Caki2 (cell line): ENCODE measurements at regions not wholly inside any gene's neighbourhood (a gene's known extent, or its start where the extent isn't known, plus 50 kb on each side); places are given as distances from the start of the nearest gene placed in this dataset.

Experiments used
- DNase-seq: peaks from one replicate; pipeline ENCODE4 v3.0.0-alpha.2; 2015; ENCODE audit warnings: low read depth
- in situ Hi-C: cut with HindIII; loops from 2 replicates; pipeline ENCODE4 v1.10.0; 2016; ENCODE audit warnings: low sequenced_read_pairs, low pct_unique_long_range_greater_than_20kb, mixed read lengths

DNA sequence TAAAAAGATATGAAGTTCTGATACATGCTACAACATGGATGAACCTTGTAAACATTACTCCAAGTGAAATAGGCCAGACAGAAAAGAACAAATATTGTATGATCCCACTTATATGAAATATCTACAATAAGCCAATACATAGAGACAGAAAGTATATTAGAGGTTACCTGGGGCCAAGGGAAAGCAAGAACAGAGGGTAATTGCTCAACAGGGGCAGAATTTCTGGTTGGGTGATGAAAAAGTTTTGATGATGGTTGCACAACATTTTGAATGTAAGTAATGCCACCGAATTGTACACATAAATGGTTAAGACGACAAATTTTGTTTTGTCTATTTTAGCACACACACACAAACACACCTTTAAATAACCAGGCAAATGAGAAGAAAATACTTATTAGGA lies 268.4 kb downstream of the FOXO1 start:
- no peak for DNase-seq
- in situ Hi-C loops: no loop called here

- DNase-seq: no peak
- in situ Hi-C loops: no loop called here
Measured at GRCh38 chr13:40399756-40400155, 266.7 kb downstream of the FOXO1 start.

GRCh38 chr13:40401911-40402776 lies 264.3 kb downstream of the FOXO1 start:
- in situ Hi-C loops: no loop called here
- DNase-seq: peak; percentile 89

DNA sequence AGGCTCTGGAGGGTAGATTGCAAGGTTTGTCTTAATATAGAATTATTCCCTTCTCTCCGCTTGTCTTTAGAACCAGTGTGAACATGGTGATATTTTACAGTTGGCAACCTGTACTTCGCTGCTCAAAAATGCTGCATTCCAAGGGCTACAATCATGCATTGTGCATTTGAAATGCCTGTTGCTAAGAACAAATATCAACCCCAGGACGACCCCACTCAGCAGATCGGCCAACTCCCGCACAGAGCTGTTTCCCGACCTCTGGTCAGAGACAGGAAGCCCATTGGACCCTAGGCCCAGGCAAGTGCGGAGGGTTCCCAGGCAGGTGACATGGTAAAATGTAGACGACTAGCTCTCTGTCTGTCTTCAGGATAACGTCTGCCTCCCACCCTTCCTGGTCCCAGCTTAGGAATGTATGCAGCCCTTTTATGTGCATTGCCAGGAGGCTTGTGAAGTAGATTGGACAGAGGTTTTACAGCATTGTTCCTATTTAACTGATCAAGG lies 263.5 kb downstream of the FOXO1 start:
- in situ Hi-C loops: no loop called here
- DNase-seq: peak; percentile 8

DNA sequence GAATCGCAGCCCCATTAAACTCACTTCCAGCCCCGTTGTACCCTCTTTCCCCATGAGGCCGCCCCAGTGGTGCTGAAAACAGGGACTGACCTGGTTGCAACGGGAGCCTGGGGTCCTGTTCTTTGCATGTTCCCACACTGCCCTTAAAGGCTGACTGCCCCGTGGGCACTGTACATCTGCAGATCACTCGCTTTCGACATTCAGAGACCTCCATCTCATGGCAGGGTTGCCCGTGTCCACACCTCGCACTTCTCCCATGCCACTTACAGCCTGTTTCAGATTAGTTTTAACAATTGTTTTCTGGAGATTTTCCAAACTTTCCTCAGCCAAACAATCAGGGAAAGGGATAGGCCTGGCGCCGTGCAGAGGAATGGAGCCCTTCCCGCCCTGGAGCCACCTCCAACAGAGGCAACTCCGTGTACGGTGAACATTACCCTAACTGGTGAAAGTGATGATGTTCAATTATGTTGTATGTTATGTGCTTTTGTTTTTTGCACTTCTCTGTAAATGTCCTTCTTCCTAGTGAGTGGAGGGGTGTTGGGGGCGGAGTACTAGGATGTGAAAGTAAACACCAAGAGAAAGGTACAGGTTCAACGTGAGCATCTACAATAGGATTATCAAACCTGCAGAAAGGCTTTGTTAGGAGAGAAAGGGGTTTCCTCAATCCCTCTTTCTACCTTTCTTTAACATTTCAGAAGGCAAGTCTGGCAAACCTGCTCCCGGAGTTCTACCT lies 262.8 kb downstream of the FOXO1 start:
- in situ Hi-C loops: no loop called here
- DNase-seq: no peak

GRCh38 chr13:40404407-40404806 lies 262.0 kb downstream of the FOXO1 start:
- in situ Hi-C loops: no loop called here
- no peak for DNase-seq

DNA sequence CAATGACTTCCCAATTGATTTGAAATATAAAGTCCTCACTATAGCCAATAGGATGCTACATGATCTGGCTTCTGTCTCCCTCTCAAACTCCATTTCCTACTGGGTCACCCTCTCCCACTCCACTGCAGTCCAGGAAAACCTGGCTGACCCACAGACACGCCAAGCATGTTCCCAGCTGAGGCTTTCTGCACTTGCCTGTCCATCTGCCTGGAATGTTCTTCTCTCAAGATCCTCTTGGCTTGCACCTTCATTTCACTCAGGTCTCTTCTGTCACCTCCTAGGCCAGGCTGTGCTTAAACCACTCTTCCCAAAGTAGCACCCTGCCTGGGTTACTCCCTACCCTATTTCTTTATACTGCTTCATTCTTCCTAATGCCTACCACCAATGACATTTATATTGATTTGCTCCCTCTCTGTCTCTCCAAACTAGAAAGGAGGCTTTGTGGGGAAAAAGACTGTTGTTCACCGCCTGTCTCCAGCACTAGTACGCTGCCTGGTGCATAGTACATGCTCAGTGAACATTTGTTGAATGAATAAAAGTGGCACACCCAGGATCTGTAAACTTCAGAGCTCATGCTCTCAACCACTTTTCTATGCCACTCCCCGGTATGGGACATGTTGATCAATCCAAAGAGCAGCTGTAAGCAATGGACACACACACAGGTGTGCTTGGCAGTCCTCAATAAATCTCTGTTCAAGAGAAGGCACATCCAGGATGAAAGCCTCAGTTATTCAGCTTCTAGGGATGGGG lies 261.3 kb downstream of the FOXO1 start:
- in situ Hi-C loops: no loop called here
- DNase-seq: no peak

DNA sequence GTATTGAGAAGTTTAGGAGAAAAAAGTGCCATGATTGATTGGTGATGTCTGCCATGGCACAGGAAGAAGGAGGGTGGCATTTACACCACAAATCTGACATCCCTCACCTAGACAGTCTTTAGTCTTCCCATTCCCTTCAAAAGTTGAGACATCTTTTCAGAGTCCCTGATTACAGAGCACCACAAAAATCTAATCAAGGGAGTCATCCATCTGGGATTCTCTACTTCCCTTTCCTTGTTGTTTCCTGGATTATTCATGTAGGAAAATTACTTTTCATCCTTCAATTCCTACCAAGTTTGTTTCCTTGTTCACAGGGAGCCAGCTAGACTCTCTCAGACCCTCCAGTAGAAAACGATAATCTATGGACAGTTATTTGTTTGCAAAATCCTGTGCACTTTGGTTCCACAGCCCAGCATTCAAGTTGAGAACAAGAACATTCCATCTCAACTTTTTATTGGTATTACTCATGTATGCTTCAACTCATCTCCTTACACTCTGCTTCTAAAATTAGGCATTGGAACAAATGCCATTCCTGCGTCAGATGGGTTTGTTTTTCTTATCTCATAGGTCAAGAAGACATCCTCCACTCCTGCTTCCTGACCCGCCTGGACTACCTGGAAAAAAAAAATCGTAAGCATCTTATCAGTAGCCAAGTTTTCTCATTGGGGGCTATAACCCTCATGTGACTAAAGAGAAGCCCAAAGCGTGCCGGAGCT lies 259.9 kb downstream of the FOXO1 start:
- no peak for DNase-seq
- in situ Hi-C loops: no loop called here

DNA sequence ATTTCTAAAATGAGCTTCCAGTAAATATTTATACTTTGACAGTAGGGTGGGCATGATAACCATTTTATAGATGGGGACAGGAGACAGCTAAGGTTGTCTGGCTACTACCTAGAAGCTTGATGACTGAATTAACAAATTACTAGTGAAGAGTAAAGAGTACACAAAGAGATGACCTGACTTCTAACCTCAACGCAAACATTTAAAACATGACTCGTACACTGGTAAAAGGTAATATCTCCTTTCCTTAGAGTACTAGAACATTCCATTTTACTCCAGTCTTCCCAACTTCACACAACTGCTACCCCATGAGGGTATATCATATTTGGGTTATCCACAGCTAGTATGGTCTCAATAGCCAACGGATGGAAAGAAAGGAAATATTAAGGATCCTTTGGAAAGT lies 258.9 kb downstream of the FOXO1 start:
- no peak for DNase-seq
- in situ Hi-C loops: no loop called here

GRCh38 chr13:40408602-40409001 lies 257.8 kb downstream of the FOXO1 start:
- DNase-seq: no peak
- in situ Hi-C loops: no loop called here

GRCh38 chr13:40409278-40409677 lies 257.2 kb downstream of the FOXO1 start:
- DNase-seq: no peak
- in situ Hi-C loops: no loop called here

GRCh38 chr13:40410315-40410714 lies 256.1 kb downstream of the FOXO1 start:
- in situ Hi-C loops: no loop called here
- DNase-seq: no peak

DNA sequence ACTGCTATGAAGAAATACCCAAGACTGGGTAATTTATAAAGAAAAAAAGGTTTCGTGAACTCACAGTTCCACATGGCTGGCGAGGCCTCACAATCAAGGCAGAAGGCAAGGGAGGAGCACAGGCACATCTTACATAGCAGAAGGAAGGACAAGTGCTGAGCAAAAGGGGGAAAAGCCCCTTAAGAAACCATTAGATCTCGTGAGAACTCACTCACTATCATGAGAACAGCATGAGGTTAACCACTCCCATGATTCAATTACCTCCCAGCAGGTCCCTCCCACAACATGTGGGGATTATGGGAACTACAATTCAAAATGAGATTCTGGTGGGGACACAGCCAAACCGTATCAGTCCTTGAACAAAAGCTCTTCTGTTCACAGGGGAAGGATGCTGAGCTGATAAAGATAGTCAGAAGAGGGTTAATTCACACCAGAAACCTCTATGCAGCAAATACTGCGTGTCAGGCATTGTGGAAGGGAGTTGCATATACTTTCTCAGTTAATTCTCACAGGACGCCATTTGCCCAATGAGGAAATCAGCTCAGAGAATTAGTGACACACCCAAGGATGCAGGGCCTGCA lies 246.2 kb downstream of the FOXO1 start:
- DNase-seq: no peak
- in situ Hi-C loops: no loop called here

DNA sequence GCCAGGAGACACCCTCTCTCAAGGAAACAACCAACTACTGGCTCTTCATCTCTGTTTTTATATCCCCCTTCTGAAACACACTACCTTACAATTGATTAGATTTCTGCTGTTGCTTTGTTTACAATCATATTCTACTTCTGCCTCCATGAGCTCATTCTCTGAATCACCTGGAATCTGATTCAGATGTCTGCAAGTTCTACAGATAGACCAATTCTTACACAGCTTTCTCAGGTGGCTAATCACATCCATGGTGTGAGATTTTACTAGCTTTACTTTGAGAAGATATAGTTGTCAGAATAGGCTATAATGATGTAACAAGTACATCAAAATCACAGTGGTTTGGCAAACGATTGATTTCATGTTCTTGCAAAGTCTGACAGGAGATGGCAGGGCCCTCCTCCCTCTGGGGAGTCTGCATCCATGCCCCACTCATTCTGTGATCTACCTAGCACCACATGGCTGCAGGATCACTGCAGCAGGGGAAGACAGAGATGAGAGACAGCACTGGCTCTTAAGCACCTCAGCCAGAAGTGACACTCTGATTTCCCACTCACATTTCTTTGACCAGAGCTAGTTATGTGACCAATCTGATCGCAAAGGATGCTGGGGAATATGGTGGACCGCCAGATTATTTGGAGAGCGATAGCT lies 243.7 kb downstream of the FOXO1 start:
- in situ Hi-C loops: no loop called here
- DNase-seq: no peak

DNA sequence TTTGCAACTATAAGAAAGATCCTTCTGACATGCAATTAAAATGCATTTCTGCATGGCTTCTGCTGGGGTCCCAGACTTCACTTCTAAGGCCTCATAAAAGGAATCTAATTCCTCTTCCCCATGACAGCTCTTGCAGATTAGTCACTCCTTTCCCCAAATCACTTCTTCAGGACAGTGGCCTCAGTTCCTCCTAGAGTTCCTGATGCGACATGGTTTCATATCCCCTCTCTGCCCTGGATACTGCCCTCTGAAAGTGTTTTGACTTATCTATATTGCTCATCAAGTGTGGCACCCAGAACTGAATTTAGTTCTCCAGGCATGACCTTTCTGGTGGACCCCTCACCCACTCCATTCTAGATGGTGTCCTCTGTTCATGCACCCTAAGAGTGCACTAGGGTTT lies 238.1 kb downstream of the FOXO1 start:
- in situ Hi-C loops: no loop called here
- DNase-seq: no peak

DNA sequence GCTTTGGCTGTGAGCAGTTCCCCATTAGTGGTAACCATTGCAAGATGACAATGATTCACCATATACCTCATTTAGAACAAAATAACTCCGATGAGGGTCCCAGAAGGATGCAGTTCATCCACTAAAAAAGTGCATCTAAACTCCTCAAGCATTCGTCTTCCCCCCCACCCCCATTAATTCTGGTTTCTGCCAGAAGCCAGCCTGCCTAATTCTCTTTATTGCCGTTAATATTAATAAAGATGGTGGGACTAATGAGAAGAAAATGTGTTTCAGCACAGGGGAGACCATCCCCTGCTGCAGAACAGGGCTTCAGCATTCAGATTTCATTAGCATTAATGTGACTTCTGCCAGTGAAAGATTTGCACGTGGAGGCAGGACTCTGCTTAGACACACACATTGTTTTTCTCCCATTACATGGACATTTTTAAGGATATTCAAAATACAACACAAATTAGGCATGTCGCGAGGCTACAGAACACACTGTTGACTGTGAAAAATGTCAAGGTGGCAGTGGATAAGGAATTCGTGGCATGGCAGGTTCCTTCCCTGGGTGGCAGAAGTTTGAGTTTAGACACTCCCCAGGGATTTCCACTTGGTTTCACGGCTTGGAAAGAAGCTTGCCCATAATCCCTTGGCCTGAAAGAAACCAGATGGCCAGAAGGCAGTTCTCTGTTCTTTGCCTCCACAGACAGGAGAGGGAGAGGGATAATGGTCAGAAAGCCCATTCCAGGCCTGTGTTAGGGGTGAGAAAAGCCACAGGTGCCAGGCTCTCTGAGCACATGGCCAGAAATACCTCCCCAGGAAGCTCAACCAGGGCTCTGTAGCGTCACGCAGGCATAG lies 236.5 kb downstream of the FOXO1 start:
- DNase-seq: no peak
- in situ Hi-C loops: no loop called here
